Hepatocyte (in vitro differentiated cells): ENCODE measurements at regions not wholly inside any gene's neighbourhood (a gene's known extent, or its start where the extent isn't known, plus 50 kb on each side); places are given as distances from the start of the nearest gene placed in this dataset.

Experiments used
- EZH2 ChIP-seq: fragments of 200-600 bp; sonication (generic); IDR thresholded peaks from 2 replicates; pipeline ENCODE4 v1.6.1; 2016; ENCODE audit warnings: antibody characterized with exemption, mild to moderate bottlenecking, borderline replicate concordance
- EZH2phosphoT487 ChIP-seq: fragments of 200-600 bp; sonication (generic); IDR thresholded peaks from one replicate; pipeline ENCODE4 v1.6.1; 2018; ENCODE audit warnings: antibody characterized with exemption, mild to moderate bottlenecking, low read depth, moderate library complexity; ENCODE audit not compliant: unreplicated experiment, severe bottlenecking
- TF ChIP-seq, protein P1 (sequence below): fragments of 200-600 bp; sonication (generic); IDR thresholded peaks from 2 replicates; pipeline ENCODE4 v1.5.1; 2016; ENCODE audit warnings: antibody characterized with exemption, mild to moderate bottlenecking; ENCODE audit not compliant: poor library complexity

DNA sequence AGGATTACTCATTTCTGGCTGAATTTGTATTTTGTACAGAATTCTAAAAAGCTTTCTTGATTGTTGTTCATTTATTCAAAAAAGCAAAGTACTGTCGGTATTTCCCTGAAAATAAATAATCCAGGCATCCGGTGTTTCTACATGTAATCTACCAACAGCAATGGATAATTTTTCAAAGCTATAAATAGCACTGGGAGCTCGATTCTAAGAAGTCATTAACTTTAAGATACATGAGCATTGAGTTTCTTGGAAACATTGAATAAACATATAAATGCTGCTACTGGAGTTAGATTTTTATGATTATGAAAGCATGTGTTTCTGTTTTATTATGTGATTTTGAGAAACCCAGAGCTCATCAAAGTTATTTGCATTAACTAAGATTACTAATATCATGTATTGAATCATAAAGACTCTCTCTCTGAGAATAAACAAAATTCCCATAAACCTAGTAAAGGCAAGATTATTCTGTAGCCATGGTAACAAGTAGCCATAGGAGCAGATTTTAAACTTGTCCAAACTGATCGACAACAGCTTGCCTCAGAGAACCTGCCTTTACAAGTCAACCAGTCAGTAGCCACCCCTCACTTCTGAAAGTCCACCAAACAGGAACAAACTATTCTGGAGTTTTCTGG is 197.0 kb downstream of the DRD1 start:
- TF ChIP-seq, protein P1, sequence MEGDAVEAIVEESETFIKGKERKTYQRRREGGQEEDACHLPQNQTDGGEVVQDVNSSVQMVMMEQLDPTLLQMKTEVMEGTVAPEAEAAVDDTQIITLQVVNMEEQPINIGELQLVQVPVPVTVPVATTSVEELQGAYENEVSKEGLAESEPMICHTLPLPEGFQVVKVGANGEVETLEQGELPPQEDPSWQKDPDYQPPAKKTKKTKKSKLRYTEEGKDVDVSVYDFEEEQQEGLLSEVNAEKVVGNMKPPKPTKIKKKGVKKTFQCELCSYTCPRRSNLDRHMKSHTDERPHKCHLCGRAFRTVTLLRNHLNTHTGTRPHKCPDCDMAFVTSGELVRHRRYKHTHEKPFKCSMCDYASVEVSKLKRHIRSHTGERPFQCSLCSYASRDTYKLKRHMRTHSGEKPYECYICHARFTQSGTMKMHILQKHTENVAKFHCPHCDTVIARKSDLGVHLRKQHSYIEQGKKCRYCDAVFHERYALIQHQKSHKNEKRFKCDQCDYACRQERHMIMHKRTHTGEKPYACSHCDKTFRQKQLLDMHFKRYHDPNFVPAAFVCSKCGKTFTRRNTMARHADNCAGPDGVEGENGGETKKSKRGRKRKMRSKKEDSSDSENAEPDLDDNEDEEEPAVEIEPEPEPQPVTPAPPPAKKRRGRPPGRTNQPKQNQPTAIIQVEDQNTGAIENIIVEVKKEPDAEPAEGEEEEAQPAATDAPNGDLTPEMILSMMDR, result no peak
- TF ChIP-seq EZH2 (no peak), EZH2phosphoT487 (no peak)
